Stimulated activated naive CD4-positive, alpha-beta T cell treated with Interleukin-2 at 50 U/mL for 16 hours (primary cell): ENCODE measurements at regions not wholly inside any gene's neighbourhood (a gene's known extent, or its start where the extent isn't known, plus 50 kb on each side); places are given as distances from the start of the nearest gene placed in this dataset.

Experiments used
- DNase-seq: peaks from one replicate; lab custom pipeline; 2025; lab: John Stamatoyannopoulos, UW

GRCh38 chr9:78502566-78502965 is 205.6 kb downstream of the PSAT1 start:
- no peak for DNase-seq

DNA sequence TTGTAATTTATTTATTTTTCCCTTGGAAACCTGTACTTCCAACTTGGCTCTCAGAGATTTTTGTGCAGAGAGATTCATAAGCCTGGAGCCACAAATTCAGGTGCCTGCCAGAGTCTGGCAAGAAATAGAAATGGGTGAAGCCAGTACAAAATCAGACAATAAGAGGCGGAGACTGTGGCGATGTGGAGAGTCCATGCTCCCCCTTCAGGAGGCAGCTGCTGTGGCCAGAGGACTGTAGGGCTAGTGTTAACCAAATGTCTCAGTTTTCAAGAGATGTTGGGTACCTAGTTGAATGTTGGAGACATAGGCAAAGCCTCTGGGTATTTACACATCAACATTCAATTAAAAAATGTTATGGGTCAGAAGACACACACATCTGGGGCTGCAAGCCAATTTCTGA is 208.6 kb downstream of the PSAT1 start:
- DNase-seq = no peak

- no peak for DNase-seq
Observed at GRCh38 chr9:78507037-78507436, 210.1 kb downstream of the PSAT1 start.

- no peak for DNase-seq
Observed at GRCh38 chr9:78510035-78510434, 213.1 kb downstream of the PSAT1 start.

DNA sequence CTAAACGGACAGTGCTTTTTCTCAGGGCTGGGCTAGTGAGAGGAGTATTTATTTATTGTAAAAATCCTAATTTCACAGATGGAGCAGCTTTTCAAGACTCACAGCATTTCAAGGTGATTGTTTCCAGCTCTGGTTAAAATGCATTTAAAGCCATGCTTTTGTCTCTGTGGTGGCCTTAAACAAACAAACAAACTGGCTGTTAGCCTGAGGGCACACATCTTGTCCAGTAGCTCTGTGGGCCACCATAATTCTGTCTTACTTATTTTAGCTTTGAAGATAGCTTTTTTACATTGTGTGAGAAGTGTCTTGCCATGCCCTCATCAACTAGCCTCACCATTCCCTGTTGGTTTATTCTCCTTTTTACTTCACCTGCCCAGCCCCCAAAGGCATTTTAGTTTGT is 218.2 kb downstream of the PSAT1 start:
- no peak for DNase-seq

DNA sequence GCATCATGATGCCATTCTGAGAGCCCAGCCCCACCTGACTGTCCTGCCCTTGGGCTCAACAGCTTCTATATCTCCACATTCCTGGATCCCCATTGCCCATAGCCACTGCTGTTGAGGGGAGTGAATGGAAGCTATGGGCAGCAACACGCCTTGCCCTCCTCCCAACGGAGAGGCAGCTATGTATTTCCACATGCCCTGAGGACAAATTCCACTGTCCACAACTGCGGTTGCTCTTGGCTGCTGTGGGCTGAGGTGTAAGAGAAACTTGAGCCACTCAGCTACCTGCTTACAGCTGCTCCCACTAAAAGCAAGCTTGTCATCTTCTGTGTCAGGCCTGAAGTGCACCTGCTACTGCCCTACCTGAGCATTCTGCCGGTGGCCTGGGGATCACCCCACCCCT is 222.9 kb downstream of the PSAT1 start:
- no peak for DNase-seq

DNA sequence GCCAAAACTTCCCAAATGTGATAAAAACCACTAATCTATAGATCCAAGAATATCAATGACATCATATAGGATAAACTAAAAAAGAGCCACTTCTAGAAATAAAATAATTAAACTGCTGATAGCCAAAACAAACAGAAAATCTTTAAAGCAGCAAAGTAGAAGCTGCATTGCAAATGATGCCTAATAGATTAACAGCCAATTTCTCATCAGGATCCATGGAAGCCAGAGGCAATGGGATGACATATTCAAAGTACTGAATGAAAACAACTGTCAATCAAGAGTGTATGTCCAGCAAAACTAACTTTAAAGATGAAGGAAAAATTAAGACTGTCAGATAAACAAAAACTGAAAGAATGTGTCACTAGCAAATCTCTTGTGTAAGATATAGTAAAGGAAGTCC is 224.8 kb downstream of the PSAT1 start:
- no peak for DNase-seq

DNA sequence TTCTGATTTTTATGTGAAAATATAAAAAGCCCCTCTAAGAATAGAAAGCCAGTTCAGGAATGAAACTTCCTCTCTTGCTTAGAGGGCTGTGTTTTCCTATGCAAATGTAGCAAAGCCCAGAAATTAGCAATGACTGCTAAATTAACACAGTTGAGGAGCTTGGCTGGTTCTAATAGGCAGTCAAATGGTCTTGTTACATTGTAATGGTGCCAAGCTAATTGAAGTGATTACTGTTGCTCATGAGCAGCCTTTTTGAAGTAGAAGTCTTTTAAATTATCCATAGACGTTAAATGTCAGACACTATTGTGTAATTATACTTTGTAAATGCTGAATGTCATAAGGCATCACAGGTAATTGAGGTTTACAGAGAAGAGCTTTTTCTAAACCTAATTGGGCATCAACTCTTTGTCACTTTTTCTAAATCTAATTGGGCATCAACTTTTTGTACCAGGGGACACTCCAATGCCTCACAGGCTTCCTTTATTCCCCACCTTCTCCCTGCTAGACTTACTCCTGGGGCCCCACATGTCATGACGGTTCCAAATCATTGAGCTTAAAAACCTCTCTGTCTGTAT is 229.1 kb downstream of the PSAT1 start:
- DNase-seq = no peak

DNA sequence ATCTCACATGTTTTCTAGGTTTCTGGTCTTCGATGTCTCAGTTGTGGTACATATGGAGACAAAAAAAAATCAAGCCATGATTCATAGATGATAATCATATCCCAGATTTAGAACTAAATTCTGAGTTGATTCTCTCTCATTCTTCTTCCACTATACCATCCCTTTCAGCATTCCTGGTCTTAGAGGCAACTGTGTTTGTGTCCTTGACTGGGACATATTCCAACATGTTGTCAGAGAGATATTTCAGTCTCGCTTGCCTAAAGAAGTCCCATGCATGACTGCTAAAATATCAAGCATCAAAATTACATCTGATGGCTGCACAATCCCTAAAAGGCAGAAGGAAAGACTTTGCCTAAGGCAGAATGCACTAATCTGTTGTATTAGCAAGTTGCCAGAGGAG is 236.6 kb downstream of the PSAT1 start:
- no peak for DNase-seq

DNA sequence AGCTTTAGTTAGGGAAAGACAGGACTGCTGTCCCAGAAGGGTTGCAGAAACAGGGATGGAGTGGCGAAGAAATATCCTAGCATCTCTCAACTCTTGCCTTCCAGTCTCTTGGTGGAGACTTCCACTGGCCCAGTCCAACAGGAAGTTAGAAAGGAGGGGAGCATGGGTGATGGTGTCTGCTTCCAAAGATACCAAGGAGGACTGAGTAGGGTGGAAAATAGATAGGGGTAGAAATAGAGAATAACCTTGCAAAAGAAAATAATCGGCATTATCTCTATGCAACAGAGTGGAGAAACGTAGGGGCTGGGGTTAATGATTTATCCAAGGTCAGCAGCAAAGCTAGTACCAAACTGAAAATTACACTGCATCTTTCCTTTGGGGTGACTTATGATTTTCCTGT is 242.3 kb downstream of the PSAT1 start:
- no peak for DNase-seq

GRCh38 chr9:78539904-78540303 is 243.0 kb downstream of the PSAT1 start:
- DNase-seq = no peak

- DNase-seq = no peak
Observed at GRCh38 chr9:78541868-78542443, 245.0 kb downstream of the PSAT1 start.

GRCh38 chr9:78542491-78543181 is 245.7 kb downstream of the PSAT1 start:
- no peak for DNase-seq

GRCh38 chr9:78543353-78543752 is 246.4 kb downstream of the PSAT1 start:
- DNase-seq = no peak

- DNase-seq = no peak
Observed at GRCh38 chr9:78544230-78544629, 247.3 kb downstream of the PSAT1 start.

GRCh38 chr9:78547831-78548230 is 250.9 kb downstream of the PSAT1 start:
- no peak for DNase-seq

DNA sequence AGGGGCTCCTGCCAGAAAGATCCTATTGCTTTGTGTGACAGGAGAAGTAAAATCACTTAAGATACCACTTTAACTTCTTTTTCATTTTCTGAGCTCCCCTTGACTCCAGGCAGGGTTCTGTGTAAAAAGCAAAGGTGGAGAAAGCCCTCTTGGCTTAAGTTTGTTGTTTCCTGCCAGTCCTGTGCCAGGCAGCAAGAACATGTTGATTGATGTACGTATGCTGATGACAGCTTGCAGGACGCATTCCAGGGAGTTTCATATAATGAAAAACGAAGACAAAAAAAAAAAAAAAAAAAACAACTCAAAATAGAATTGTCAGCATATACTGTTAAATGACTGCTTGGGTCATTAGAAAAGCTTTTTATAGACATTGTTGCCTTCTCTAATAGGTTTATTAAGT is 251.7 kb downstream of the PSAT1 start:
- DNase-seq = no peak

GRCh38 chr9:78549711-78550110 is 252.8 kb downstream of the PSAT1 start:
- no peak for DNase-seq

GRCh38 chr9:78552802-78553201 is 255.9 kb downstream of the PSAT1 start:
- no peak for DNase-seq

DNA sequence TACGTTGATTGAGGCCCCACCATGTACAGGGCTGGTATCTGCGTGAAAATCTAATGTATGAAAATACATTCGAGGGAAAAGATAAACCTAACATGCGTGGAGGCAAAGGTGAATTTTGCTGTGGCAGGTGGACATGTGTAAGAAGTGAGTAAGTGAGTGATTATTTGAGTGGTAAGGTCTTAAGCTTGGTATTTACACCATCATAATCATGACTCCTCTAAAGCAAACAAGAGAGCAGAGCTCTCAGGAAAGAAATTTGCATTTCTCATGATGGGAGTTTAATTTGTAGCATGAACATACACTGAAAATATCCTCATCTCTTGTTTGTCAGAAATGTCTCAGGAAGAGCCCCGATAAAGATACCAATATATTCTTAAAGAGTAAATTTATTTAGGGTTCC is 260.6 kb downstream of the PSAT1 start:
- no peak for DNase-seq

DNA sequence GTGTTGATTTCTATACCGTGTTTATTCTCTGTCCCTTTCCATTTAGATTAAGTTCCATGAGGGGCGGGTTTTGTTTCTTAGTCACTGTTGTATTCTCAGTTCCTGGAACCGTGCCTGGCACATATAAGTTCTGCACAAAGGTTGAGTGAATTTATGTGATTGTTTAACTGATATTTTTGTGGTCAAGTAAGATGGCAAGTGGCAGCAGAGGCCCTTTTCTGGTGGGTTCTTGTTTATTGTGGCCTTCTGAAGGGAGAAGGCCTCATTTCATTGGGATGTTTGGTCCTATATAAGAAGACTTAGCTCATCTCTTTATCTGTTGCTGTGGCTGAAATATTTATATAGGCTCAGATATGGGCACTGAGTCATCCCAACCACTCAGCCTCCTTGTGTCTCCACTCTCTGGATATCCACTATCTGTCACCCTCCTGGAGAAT is 262.5 kb downstream of the PSAT1 start:
- no peak for DNase-seq

DNA sequence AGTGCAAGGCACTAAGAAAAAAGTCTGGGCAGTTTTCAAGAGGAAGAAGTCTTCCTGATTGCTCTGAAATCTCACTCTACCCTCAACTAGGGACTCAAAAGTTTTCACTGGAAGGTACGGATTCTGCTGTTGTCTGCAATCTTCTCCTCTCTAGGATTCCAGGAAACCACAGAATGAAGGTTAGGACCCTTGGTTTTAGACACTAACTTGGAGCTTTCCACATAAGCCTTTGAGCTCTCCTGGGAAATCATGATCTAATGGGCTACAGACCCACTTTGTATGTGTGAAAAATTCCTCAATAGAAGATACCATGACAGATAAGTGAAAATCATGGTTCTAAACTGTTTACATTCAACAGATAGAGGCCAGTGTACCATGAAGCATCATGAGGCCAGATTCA is 265.1 kb downstream of the PSAT1 start:
- DNase-seq = no peak

- DNase-seq = no peak
Observed at GRCh38 chr9:78563269-78563668, 266.3 kb downstream of the PSAT1 start.

- DNase-seq = no peak
Observed at GRCh38 chr9:78565481-78565880, 268.6 kb downstream of the PSAT1 start.
